Brain pericyte (primary cell): ENCODE measurements at regions not wholly inside any gene's neighbourhood (a gene's known extent, or its start where the extent isn't known, plus 50 kb on each side); places are given as distances from the start of the nearest gene placed in this dataset.

Experiments used
- DNase-seq: peaks from one replicate; pipeline ENCODE4 v3.0.0-alpha.2; 2012; ENCODE audit warnings: low read depth, low spot score

DNA sequence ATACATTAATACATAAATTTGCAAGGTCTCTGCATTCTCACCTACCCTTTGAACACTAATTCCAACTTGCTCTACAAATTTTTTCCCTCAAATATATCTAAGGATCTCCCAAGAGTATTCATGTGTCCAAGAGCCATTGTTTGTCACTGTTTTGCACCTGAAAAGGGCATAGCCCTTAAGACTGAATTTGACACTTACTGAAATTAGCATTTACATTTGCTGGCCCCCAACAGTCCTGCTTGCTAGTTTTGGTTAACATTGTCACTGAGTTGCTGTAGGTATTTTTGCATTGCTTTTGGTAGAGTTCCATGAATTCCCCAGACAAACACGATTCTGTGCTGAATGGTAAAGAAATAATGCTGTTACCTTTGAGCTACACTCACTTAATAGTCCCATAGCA, 57.3 kb downstream of the KCNA4 start:
- DNase-seq, result no peak

DNA sequence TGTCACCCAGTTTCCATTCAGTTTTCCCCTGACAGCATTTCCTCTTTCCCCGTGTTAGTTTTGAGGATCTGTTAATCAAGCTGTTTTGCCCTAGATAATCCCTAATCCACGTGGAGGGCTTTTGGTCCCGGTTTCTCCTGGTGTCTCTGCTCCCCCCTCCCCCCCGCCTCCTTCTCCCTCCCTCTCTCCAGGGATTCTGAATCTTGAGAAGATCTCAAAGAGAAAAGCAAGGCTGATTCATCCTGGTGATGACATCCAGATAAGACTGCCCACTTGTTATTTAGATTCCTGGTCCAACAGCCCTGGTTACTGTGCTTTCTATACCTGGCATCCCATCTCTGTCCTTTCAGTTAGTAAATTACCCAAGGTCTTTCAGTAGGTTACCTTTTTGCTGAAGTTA, 59.4 kb downstream of the KCNA4 start:
- DNase-seq, result no peak

DNA sequence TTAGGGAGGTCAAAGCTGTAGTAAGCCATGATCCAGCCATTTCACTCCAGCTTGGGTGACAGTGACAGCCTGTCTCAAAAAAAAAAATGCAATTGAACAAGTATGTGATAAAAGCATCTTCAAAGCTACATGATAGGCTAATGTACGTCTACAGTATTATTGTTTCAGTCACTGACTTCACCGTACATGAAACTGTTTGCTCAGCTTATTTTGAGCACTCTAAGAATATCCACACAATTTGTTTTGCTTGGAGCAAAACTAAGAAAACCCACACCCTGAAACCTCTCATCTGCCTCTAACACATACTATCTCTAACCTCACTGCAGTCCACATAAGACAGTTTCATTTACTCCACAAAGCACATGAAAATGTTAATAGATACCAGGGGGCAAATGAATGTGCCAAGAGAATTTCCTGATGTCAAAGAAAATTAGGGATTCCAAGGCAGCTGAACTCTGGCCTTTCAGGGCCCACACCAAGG, 60.7 kb downstream of the KCNA4 start:
- DNase-seq, result no peak

DNA sequence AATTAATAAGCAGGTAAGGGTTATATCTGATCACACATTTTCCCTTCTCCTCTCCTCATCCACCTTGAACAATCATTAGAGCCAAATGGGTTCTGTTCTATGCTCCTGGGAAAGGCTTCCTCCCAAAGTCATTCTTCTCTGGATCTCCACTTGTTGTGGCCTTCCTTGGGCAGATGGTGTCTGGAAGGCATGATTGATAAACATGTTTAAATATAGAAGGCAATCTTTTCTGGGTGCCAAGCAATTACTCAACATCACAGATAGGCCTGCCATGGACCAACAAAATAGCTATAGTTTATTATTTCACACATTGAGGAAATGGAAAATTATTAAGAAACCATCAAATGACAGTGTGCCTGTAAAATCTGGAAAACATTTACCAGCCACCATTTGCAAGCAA, 73.5 kb downstream of the KCNA4 start:
- no peak for DNase-seq

DNA sequence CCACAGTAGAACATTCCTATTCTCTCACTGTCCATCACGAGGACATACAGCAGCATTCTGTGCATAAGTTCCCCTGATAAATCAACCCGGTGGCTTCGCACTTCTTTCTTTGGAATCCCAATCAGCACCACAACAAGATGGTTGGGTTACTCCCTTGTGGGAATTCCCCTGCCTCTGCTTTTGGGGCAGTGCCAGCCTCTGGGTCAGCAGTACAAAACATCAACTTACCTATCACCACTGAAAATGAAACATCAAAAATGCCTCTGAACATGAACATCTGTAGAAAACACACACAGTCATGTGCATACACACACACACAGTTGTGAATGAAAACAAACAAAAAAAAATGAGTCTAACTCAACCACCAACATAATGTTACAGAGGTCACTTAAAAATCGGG, 79.3 kb downstream of the KCNA4 start:
- no peak for DNase-seq

DNA sequence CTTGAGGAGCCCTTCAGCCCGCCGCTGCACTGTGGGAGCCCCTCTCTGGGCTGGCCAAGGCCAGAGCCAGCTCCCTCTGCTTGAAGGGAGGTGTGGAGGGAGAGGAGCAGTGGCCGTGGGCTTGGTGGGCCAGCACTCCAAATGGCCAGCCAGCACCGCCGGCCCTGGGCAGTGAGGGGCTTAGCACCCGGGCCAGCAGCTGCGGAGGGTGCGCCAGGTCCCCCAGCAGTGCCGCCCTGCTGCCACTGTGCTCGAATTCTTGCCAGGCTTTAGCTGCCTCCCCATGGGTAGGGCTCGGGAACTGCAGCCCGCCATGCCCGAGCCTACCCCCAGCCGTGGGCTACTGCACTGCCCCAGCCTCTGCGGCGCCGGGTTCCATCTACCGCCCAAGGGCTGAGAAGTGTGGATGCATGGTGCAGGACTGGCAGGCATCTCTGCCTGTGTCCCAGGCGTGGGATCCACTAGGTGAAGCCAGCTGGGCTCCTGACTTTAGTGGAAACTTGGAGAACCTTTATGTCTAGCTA, 82.7 kb downstream of the KCNA4 start:
- no peak for DNase-seq

DNA sequence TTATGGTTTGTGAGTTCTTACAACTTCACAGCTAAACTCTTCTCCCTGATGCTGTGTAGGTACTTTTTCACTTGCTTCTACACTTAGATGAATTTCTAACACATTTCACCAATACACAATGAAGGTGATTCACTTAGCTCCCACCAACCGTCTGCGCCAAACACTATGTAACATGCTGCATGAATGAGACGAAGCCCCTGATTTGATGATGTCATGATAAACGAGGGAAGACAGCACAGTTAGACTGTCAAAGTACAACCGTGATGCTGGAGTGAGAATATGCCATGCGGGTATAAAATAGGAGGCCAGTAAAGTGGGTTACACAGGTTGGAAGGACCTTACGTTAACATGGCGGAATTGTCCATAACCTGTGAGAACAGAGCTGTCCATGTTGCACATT, 100.8 kb downstream of the KCNA4 start:
- no peak for DNase-seq

DNA sequence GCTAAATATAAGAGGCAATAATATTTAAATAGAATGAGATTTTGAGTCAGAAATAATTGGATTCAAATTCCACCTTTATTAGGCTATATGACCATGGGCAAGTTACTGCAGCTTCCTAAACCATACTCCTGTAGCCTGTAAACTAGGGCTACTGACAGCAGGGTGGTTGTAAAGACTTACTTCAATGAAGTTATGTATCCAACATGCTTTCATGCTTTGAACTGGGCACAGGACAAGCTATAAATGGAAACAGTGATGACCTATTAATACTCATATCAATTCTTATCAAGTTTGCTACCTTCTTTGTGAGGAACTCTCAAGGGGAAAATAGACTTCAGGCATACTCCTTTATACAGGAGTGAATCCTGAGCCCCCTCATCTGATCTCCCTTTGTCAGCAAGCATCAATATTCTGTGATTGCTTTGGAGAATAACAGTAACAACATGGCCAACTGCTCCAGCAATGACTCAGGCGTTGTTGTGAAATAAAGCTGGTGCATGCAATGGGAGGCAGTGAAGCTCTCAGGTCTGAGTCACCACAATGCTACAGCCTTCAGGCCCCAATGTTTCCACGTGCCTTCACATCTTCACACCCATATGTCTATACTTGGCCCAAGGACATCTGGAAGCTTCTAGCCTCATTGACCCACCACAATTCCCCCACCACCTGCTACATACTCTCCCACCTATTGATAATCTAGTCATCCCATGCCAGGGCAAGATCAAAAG, 102.5 kb downstream of the KCNA4 start:
- DNase-seq, result no peak

DNA sequence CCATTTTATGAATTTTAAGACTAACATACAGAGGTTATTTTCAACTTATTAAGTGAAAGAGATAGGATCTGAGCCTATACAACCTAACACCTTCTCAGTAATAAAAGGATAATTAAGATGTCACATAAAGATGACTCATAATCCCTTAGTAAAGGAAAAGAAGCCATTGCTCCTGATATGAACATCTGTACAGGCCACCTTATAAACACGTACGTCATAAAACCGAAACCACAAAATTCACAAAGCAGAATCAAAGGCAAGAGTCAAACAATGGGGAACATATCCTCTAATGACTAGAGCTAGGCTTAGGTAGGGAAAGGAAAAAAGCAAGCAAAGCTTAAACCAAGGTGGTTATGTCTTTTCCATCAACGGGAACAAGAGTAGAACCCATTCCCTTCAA, 103.5 kb downstream of the KCNA4 start:
- DNase-seq, result no peak

DNA sequence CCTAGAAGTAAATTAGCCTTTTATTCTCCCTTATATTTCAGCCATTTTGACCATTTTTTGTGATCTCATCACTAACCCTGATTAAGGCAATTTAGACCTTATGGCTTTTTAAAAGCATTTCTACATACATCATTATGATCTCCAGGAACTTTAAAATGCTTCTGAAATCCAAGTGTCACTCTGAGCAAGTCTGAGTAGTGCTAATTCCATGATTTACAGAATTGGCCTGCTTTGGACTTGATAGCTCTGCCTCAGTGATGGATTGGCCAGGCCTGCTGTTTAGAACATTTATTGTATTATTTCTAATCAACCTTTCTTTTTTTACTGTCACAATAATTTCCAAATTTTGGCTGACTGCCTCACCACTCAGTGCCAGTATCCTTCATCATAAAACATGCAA, 116.4 kb downstream of the KCNA4 start:
- DNase-seq, result no peak

DNA sequence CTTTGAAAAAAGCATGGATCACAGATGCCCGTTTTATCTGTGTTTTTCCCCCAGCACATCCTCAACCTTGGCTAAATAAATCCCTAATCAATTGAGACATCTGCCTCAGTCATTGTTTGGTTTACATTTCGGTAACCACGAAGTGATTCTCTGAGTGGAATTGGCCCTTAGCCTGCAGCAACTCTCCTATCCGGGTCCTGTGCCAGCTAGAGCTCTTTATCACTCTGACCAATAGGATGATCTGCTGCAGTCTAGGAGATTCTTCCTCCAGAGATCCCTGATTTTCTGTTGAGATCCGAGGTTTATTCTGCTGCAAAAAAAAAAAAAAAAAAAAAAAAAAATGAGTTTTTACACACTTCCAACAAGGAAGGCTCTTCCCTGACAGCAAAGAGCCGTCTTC, 137.3 kb downstream of the KCNA4 start:
- no peak for DNase-seq

DNA sequence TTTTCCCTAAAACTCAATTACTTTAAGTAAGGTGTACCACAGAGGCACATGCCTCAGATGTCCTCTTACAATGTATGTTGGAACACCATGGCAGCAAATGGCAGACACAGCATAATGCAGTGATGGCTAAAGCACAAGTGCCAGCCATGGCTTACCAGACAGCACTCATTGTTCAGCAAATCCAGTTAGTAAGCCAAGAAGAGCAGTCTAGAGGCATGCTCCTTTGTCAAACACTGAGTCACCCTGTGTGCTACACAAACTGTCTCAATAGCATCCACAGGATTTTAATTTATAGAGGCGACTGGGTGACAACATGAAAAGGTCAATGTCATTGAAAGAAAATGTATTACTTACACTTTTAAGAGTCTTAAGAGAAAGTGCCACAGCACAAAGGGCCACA, 140.6 kb downstream of the KCNA4 start:
- DNase-seq, result no peak

DNA sequence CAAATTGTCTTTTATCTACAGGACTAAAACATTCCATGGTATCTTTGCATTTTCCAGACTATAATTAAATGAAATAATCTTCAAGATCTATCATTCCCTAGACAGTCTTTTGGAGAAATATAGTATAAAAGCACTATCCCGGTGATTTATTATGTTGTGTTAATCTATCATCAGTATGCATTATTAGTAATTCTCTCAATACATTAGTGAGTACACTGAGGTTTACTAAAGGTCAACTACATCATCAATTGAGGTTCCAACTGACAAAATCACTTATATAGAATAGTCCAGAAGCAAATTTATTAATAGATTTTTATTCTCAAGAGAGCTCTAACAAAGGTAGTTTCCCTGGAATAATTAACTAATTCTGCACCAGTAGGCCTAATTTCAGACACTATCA, 169.6 kb downstream of the KCNA4 start:
- no peak for DNase-seq

DNA sequence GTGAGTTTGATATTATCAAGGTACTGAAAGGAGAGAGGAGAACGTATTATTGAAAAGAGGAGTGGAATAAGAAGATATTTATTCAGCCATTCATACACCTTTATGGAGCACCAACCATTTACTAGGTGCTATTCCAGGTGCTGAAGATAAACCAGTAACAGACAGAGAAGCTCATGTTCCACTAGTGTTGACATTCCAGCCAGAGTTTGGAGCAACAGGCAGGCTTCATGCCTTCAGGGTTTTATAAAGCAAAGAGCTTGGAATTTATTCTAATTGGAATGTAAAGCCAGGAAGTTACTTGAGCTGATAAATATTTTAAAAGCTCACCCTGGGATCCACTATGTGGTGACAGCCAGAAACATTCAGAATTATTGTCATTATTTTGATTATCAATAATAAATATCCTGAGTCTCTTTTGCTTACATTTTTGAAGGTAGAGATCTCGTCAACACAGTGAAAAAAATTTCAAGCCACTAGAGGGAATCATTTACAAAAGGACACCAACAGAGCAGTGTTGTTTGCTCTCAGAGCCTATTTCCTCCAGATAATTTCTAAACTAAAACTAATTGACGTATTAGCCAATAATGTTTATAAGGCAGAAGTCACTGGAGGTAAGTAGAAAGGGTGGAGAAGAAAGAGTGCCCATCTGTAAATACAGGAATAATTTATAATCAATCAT, 172.0 kb downstream of the KCNA4 start:
- no peak for DNase-seq

DNA sequence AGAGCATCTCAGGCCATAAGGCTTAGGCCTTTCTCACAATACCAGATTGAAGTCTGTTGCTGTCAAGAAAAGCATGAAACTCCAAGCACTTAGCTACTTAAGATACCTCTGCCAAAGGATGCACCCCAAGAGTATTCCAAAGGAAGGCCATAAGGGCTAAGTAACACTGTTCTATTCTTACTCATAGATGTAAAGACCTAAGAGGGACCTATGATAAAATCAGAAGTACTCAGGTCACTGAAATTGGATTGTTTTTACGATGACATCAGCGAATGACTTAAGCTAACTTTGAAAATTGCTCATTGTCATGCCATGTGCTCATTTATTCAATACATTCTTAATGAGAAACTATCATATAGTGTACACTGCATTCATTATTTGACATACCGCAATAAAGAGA, 172.8 kb downstream of the KCNA4 start:
- no peak for DNase-seq

DNA sequence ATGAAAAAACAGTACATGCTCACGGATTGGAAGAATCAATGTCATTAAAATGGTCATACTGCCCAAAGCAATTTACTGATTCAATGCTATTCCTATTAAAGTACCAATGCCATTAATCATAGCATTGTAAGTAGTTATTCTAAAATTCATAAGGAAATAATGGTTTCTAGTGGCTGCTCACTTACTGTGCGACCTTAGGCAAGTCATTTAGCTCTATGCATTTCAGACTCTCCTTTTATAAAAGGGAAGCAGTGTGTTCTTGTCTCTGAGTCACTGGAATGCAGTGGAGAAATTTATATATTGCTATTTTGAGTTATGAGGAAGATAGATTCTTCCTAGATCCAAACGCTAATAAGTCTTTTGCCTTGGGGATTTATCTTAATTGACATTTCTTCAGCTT, 174.8 kb downstream of the KCNA4 start:
- no peak for DNase-seq

DNA sequence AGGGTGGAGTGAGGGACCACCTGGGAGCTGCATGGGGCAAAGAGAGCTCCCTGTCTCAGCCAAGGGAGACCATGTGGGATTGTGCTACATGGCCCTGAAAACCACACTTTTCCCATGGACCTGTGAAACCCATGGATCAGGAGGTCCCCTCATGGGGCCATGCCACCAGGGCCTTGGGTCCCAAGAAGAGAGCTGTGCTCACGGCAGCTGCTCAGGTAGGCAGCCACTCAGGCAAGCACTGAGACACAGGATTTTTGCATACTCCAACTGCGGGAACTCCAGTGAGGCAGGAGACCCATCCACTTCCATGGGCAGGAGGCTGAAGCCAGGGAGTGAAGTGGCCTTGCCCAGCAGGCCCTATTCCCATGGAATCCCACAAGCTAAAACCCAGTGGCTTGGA, 190.0 kb downstream of the KCNA4 start:
- no peak for DNase-seq

DNA sequence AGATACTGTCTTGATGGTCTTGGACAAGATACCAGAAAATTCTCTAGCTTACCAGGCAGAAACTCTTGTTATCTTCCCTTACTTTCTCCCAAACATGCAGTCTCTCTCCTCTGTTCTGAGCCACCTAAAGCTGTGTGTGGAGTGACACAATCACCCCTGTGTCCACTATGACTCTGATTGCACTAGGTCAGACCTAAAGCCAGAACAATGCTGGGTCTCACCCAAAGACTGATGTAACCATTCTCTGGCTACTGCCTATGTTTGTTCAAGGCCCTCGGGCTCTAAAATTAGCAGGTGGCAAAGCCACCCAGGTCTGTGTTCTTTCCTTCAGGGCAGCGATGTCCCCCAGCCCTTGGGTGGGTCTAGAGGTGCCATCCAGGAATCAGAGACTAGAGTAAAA, 200.5 kb downstream of the KCNA4 start:
- DNase-seq, result no peak

DNA sequence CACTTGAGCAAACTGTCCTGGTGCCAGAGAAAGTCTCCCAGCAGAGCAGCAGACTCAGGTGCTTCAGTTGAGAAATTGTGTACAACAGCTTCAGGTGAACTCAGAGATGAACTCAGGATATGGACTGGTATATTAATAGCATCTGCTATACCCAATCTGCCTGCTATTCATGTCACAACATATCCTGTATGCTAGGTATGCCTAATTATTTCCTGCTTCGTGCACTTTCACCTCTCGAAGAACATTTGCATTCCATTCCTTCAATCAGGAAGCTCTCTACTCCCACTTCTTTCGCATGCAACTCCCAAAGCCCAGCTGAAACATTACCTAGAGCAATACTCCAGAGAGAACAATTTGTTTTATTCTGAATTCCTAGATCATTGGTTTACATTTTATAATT, 207.7 kb downstream of the KCNA4 start:
- DNase-seq, result no peak

DNA sequence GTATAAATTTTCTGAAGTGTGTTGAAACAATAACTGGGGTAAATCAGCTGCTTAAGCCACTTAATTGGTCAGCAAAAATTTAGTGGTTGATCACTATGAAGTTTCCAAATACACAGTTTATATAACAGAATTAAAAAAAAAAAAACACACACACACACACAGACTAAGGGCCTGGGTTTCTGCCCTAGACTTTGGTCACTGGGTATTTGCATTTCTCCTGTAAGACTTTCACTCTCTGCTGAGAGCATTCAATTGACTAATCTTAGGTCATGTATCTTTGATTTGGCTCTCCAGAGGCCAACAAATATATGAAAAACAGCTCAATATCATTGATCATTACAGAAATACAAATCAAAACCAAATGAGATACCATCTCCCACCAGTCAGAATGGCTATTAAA, 214.3 kb downstream of the KCNA4 start:
- no peak for DNase-seq

DNA sequence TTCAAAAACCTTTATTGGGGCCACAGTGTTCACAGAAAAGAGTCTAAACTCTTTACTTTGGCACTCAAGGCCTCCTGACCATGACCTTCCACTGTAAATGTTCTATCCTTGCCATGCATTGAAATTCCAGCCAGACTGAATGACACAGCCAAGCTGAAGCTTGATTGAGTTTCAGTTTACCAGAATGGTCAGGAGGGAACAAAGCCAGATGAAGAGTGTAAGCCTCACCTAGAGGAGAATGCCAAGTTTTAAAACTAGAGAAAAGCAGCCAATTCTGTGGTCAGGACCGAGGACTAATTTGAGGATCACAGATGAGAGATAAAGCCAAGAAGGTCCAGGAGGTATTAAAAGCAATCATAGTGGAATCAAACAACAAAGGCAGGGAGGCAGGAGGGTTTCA, 215.3 kb downstream of the KCNA4 start:
- DNase-seq, result no peak

DNA sequence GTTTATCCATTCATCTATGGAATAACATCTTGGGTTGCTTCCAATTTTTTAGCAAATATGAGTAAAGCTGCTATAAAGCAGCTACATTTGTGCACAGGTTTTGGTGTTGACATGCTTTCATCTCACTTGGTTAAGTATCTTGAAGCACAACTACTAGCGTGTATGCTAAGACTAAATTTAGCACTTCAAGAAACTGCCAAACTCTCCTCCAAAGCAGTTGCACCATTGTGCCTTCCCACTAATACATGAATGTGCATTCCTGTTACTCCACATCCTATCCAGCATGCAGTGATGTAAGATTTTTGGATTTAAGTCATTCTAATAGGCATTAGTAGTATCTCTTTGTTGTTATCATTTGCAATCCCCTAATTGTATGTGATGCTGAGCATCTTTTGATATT, 230.7 kb downstream of the KCNA4 start:
- DNase-seq, result no peak

DNA sequence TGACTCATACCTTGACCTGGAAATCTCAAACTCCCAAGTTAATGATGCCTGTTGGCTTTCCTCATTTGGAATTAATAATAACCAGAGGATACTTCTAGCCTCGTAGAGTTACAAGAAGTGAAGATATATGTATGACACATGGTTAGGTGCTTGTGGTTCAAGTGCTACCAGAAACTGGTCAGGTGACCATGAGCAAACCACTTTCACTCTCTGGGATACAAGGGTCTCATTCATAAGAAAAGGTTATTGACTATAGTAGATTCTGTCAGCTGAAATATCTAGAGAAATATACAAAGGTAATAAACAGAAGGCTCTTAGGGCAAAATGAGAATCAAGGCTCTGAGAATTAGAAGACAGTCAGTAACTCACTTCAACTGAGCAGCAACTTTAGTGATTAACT, 233.3 kb downstream of the KCNA4 start:
- DNase-seq, result no peak
